DOHH2 (cell line): ENCODE measurements at regions not wholly inside any gene's neighbourhood (a gene's known extent, or its start where the extent isn't known, plus 50 kb on each side); places are given as distances from the start of the nearest gene placed in this dataset.
"Not testable (repeated sequence)": the region's sequence is repeated elsewhere in the genome, so short reads cannot be mapped to it uniquely, and the experiment has no call there.

Source experiments
- CTCF ChIP-seq: fragments of 200-600 bp; sonication (generic); IDR thresholded peaks from one replicate; pipeline ENCODE4 v1.5.1; 2014; ENCODE audit warnings: antibody characterized with exemption, mild to moderate bottlenecking, low read depth, low read length; ENCODE audit not compliant: poor library complexity, severe bottlenecking
- EZH2phosphoT487 ChIP-seq: fragments of 200-600 bp; sonication (generic); IDR thresholded peaks from 2 replicates; pipeline ENCODE4 v1.6.1; 2017; ENCODE audit warnings: borderline replicate concordance, mild to moderate bottlenecking, antibody characterized with exemption, low read length, moderate library complexity, mixed read lengths

- TF ChIP-seq CTCF, EZH2phosphoT487: not testable (repeated sequence)
Measured at GRCh38 chr22:19660583-19660982, 53.7 kb upstream of the SEPTIN5 start.
